ENCODE measurements at regions not wholly inside any gene's neighbourhood (a gene's known extent, or its start where the extent isn't known, plus 50 kb on each side); places are given as distances from the start of the nearest gene placed in this dataset.

DNA sequence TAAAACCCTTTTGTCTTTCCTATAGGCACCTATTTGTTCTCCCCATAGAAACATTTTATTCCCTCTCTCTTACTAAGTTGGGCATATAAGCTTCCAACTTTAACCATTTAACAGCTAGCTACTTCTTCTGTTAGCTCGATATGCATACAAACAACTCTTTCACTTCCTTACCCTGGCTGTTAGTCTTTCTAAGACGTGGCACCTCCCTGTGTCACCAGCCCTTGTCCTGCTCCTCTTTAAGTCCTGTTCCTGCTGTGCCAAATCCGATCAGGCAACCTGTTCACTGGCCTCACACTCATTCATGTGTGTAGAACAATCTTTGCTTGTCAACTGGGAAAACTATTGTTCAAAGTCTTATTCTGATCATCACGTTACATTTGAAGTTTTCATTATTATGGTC, 1376.1 kb upstream of the TENM4 start:
- TF ChIP-seq, protein P1, sequence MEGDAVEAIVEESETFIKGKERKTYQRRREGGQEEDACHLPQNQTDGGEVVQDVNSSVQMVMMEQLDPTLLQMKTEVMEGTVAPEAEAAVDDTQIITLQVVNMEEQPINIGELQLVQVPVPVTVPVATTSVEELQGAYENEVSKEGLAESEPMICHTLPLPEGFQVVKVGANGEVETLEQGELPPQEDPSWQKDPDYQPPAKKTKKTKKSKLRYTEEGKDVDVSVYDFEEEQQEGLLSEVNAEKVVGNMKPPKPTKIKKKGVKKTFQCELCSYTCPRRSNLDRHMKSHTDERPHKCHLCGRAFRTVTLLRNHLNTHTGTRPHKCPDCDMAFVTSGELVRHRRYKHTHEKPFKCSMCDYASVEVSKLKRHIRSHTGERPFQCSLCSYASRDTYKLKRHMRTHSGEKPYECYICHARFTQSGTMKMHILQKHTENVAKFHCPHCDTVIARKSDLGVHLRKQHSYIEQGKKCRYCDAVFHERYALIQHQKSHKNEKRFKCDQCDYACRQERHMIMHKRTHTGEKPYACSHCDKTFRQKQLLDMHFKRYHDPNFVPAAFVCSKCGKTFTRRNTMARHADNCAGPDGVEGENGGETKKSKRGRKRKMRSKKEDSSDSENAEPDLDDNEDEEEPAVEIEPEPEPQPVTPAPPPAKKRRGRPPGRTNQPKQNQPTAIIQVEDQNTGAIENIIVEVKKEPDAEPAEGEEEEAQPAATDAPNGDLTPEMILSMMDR (IDR thresholded peaks at IDR 0.05) = no peak
- no peak for TF ChIP-seq POLR2A (IDR thresholded peaks at IDR 0.05)

Measured in adrenal gland (tissue), 5 donors.